OCI-LY1 (cell line): ENCODE measurements at regions not wholly inside any gene's neighbourhood (a gene's known extent, or its start where the extent isn't known, plus 50 kb on each side); places are given as distances from the start of the nearest gene placed in this dataset.
"Not testable (repeated sequence)": the region's sequence is repeated elsewhere in the genome, so short reads cannot be mapped to it uniquely, and the experiment has no call there.

ENCODE experiments used
- H2AFZ ChIP-seq: fragments of 200-600 bp; sonication (generic), shearing (Covaris generic); 2 replicates; pipeline ENCODE4 v1.6.0; 2014; ENCODE audit warnings: antibody characterized with exemption, mild to moderate bottlenecking, low read length
- H3F3A ChIP-seq: fragments of 200-600 bp; sonication (generic), shearing (Covaris generic); 2 replicates; pipeline ENCODE4 v1.6.0; 2014; ENCODE audit warnings: mild to moderate bottlenecking, antibody characterized with exemption, low read length, moderate library complexity; ENCODE audit not compliant: insufficient read depth
- H3K27ac ChIP-seq: fragments of 200-600 bp; sonication (generic); 2 replicates; pipeline ENCODE4 v1.5.1; 2014; ENCODE audit warnings: low read length, mixed run types, mild to moderate bottlenecking, low read depth; ENCODE audit not compliant: poor library complexity, severe bottlenecking
- H3K27me3 ChIP-seq: fragments of 200-600 bp; sonication (generic); 2 replicates; pipeline ENCODE4 v1.6.0; 2014; ENCODE audit warnings: antibody characterized with exemption, mild to moderate bottlenecking, low read length, moderate library complexity; ENCODE audit not compliant: insufficient read depth
- H3K36me3 ChIP-seq: fragments of 200-600 bp; sonication (generic); 2 replicates; pipeline ENCODE4 v1.6.1; 2014; ENCODE audit warnings: mild to moderate bottlenecking, antibody characterized with exemption, low read length, moderate library complexity, mixed read lengths; ENCODE audit not compliant: insufficient read depth
- H3K4me1 ChIP-seq: fragments of 200-600 bp; sonication (generic); 2 replicates; pipeline ENCODE4 v1.5.1; 2014; ENCODE audit warnings: mild to moderate bottlenecking, low read length, moderate library complexity; ENCODE audit not compliant: insufficient read depth, severe bottlenecking
- H3K4me2 ChIP-seq: fragments of 200-600 bp; sonication (generic), shearing (Covaris generic); 2 replicates; pipeline ENCODE4 v1.6.1; 2014; ENCODE audit warnings: low read length
- H3K4me3 ChIP-seq: fragments of 200-600 bp; sonication (generic); 2 replicates; pipeline ENCODE4 v1.5.1; 2014; ENCODE audit warnings: low read length, low read depth, mild to moderate bottlenecking, mixed read lengths; ENCODE audit not compliant: poor library complexity, severe bottlenecking
- H3K79me2 ChIP-seq: fragments of 200-600 bp; shearing (Covaris generic); 2 replicates; pipeline ENCODE4 v1.6.1; 2016; ENCODE audit warnings: mixed run types, low read length, mixed read lengths; ENCODE audit not compliant: insufficient read depth
- H3K9ac ChIP-seq: fragments of 200-600 bp; sonication (generic), shearing (Covaris generic); 2 replicates; pipeline ENCODE4 v1.6.1; 2014; ENCODE audit warnings: mild to moderate bottlenecking, low read length, mixed read lengths
- H3K9me2 ChIP-seq: fragments of 200-600 bp; sonication (generic), shearing (Covaris generic); 2 replicates; pipeline ENCODE4 v1.6.1; 2014; ENCODE audit warnings: low read depth, mild to moderate bottlenecking, low read length, mixed read lengths
- H3K9me3 ChIP-seq: fragments of 200-600 bp; shearing (Covaris generic); 2 replicates; pipeline ENCODE4 v1.6.1; 2014; ENCODE audit warnings: low read length, mixed read lengths
- H4K20me1 ChIP-seq: fragments of 200-600 bp; sonication (generic), shearing (Covaris generic); 2 replicates; pipeline ENCODE4 v1.6.0; 2016; ENCODE audit warnings: mild to moderate bottlenecking, low read length; ENCODE audit not compliant: insufficient read depth
- EZH2 ChIP-seq: fragments of 200-600 bp; sonication (generic), shearing (Covaris generic); IDR thresholded peaks from 2 replicates; pipeline ENCODE4 v1.8.0; 2017; ENCODE audit warnings: borderline replicate concordance, mixed run types, mild to moderate bottlenecking, antibody characterized with exemption, low read length, moderate library complexity, mixed read lengths
- TF ChIP-seq, protein P1 (sequence below): fragments of 200-600 bp; sonication (generic), shearing (Covaris generic); IDR thresholded peaks from 2 replicates; pipeline ENCODE4 v1.5.1; 2017; ENCODE audit warnings: mild to moderate bottlenecking, antibody characterized with exemption, low read length, moderate library complexity, mixed read lengths

DNA sequence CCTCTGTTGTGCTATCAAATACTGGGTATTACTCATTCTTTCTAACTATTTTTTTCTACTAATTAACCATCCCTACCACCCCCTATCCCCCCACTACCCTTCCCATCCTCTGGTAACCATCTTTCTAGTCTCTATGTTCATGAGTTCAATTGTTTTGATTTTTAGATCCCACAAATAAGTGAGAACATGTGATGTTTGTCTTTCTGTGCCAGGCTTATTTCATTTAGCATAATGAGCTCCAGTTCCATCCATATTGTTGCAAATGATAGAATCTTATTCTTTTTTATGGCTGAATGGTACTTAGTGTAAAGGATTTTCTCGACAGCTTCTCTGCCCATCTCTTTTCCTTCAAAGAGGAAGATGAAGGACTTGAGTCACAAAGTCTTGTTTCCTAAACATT is 138.0 kb upstream of the CPHXL start:
- Histone ChIP-seq H3K79me2 (no peaks in the 10 kb centered on the region), H3K9me2 (no peaks in the 10 kb centered on the region), H3K27me3 (no peaks in the 10 kb centered on the region), H3K4me3 (no peak overlapping the region), H3K9me3 (no peaks in the 10 kb centered on the region), H4K20me1 (no peaks in the 10 kb centered on the region), H3K4me1 (no peaks in the 10 kb centered on the region), H3K9ac (no peak overlapping the region), H3K27ac (no peak overlapping the region), H2AFZ (no peak overlapping the region), H3F3A (no peaks in the 10 kb centered on the region), H3K4me2 (no peak overlapping the region), H3K36me3 (no peaks in the 10 kb centered on the region)
- TF ChIP-seq, protein P1, sequence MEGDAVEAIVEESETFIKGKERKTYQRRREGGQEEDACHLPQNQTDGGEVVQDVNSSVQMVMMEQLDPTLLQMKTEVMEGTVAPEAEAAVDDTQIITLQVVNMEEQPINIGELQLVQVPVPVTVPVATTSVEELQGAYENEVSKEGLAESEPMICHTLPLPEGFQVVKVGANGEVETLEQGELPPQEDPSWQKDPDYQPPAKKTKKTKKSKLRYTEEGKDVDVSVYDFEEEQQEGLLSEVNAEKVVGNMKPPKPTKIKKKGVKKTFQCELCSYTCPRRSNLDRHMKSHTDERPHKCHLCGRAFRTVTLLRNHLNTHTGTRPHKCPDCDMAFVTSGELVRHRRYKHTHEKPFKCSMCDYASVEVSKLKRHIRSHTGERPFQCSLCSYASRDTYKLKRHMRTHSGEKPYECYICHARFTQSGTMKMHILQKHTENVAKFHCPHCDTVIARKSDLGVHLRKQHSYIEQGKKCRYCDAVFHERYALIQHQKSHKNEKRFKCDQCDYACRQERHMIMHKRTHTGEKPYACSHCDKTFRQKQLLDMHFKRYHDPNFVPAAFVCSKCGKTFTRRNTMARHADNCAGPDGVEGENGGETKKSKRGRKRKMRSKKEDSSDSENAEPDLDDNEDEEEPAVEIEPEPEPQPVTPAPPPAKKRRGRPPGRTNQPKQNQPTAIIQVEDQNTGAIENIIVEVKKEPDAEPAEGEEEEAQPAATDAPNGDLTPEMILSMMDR, result no peak
- TF ChIP-seq EZH2, result no peak

DNA sequence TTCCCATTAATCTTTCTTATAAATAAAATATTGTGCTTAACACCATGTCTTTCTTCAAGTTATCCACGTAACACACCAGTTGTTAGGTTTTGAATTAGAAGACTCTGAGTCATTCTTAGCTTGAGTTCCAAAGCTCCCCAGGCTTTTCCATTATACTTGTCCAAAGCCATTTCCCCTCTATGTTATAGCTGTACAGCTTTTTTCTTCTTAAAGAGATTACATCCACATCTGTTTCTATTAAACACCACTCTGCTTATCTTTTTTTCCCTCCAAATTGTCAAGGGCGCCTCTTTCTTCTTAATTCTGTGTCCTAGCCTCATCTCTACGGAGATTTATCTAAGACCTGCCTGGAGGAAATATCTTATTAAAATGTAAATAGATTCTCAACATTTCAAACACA is 139.4 kb upstream of the CPHXL start:
- no peaks in the 10 kb centered on the region for H3K9me3 ChIP-seq
- H3K4me1 ChIP-seq, result no peaks in the 10 kb centered on the region
- H3K4me2 ChIP-seq, result no peak overlapping the region
- no peaks in the 10 kb centered on the region for H3K79me2 ChIP-seq
- no peaks in the 10 kb centered on the region for H4K20me1 ChIP-seq
- no peak overlapping the region for H3K9ac ChIP-seq
- H3K27me3 ChIP-seq, result no peaks in the 10 kb centered on the region
- no peak overlapping the region for H2AFZ ChIP-seq
- H3K9me2 ChIP-seq, result no peaks in the 10 kb centered on the region
- H3K36me3 ChIP-seq, result no peaks in the 10 kb centered on the region
- TF ChIP-seq, protein P1, result no peak
- H3K27ac ChIP-seq, result no peak overlapping the region
- H3F3A ChIP-seq, result no peaks in the 10 kb centered on the region
- no peak overlapping the region for H3K4me3 ChIP-seq

DNA sequence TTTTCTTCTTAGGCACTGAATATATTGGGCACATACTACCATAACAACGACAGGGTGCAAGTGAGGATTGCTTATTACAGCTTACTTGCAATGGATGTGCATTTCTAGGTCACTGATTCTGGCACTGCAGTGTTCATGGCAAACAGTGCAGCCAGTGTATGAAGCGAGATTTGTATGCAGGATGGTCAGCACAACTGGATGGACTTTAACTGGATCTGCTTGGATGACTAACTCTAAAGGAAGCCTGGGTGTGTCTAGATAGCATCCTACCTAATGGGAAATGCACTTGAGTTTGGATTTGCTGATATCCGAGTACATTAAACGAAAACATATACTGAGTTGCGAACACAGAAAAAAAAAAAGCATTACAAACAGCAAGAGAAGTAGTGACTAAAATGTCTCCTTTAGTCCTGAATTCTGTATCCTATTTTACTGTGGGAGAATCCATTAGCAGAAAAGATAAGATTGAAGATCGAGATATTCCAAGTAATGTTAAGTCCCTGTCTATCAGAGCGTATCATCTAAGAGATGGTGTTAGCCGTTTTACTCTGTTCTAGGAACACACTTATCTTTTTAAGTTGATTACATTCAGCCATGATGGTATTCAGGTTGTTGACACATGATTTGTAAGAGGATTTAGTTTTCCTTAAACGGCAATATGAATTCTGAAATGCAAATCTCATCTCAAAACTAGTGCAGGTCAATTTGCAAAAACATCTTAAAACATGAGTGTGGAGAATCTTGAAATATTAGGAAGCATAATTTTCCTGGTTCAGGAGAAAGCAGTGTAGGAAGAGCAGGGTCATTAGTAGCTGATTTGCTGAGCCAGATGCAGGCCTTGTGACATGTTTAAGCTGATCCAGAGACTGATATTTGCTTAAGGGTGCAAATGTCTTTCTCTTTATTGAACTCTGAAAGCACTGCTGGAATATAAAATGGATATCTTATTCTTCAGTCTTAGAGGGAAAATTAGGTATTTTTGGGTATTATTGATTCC is 142.6 kb upstream of the CPHXL start:
- Histone ChIP-seq H3K4me2 (no peak overlapping the region), H3K9me2 (no peaks in the 10 kb centered on the region), H3K9me3 (no peaks in the 10 kb centered on the region), H3K9ac (no peak overlapping the region), H4K20me1 (no peaks in the 10 kb centered on the region), H3K36me3 (no peaks in the 10 kb centered on the region), H3K4me1 (no peaks in the 10 kb centered on the region), H3F3A (no peaks in the 10 kb centered on the region), H2AFZ (no peak overlapping the region), H3K79me2 (no peaks in the 10 kb centered on the region), H3K4me3 (no peak overlapping the region), H3K27ac (no peak overlapping the region), H3K27me3 (no peaks in the 10 kb centered on the region)
- TF ChIP-seq, protein P1, result no peak
- TF ChIP-seq EZH2, result no peak

DNA sequence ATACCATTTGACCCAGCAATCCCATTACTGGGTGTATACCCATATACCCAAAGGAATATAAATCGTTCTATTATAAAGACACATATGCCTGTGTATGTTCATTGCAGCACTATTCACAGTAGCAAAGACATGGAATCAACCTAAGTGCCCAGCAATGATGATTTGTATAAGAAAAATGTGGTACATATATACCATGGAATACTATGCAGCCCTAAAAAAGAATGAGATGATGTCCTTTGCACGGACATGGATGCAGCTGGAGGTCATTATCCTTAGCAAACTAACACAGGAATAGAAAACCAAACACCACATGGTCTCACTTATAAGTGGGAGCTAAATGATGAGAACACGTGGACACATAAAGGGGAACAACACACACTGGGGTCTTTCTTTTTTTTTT is 155.0 kb upstream of the CPHXL start:
- not testable (repeated sequence) for H3K4me2 ChIP-seq, H3K9ac ChIP-seq, H3K9me2 ChIP-seq, H3K27me3 ChIP-seq, H3K4me1 ChIP-seq, H3K4me3 ChIP-seq, H4K20me1 ChIP-seq, H3K9me3 ChIP-seq, H3K36me3 ChIP-seq, H3F3A ChIP-seq, H3K27ac ChIP-seq, H2AFZ ChIP-seq, H3K79me2 ChIP-seq
